NCI-H1436 treated with DMSO at 0.1 percent for 48 hours (cell line): ENCODE measurements at regions not wholly inside any gene's neighbourhood (a gene's known extent, or its start where the extent isn't known, plus 50 kb on each side); places are given as distances from the start of the nearest gene placed in this dataset.

ENCODE experiments used
- DNase-seq: peaks from one replicate; lab custom pipeline; 2025; lab: John Stamatoyannopoulos, UW

- no peak for DNase-seq
Observed at GRCh38 chr1:218772575-218772974, 401.1 kb upstream of the LYPLAL1 start.

- no peak for DNase-seq
Observed at GRCh38 chr1:218775501-218776021, 398.1 kb upstream of the LYPLAL1 start.

GRCh38 chr1:218778257-218779126, 395.2 kb upstream of the LYPLAL1 start:
- DNase-seq, result no peak

GRCh38 chr1:218779341-218780100, 394.2 kb upstream of the LYPLAL1 start:
- DNase-seq, result no peak

- DNase-seq, result no peak
Observed at GRCh38 chr1:218783131-218783530, 390.5 kb upstream of the LYPLAL1 start.

- no peak for DNase-seq
Observed at GRCh38 chr1:218783916-218784315, 389.8 kb upstream of the LYPLAL1 start.

GRCh38 chr1:218785928-218786327, 387.8 kb upstream of the LYPLAL1 start:
- no peak for DNase-seq

- no peak for DNase-seq
Observed at GRCh38 chr1:218787826-218788225, 385.9 kb upstream of the LYPLAL1 start.

- no peak for DNase-seq
Observed at GRCh38 chr1:218796773-218797172, 376.9 kb upstream of the LYPLAL1 start.

- DNase-seq, result no peak
Observed at GRCh38 chr1:218802799-218803198, 370.9 kb upstream of the LYPLAL1 start.

- DNase-seq, result no peak
Observed at GRCh38 chr1:218803351-218803997, 370.2 kb upstream of the LYPLAL1 start.

- no peak for DNase-seq
Observed at GRCh38 chr1:218804014-218804785, 369.5 kb upstream of the LYPLAL1 start.

GRCh38 chr1:218809061-218809460, 364.6 kb upstream of the LYPLAL1 start:
- DNase-seq, result no peak

- DNase-seq, result no peak
Observed at GRCh38 chr1:218809625-218810024, 364.1 kb upstream of the LYPLAL1 start.

GRCh38 chr1:218810306-218810705, 363.4 kb upstream of the LYPLAL1 start:
- DNase-seq, result no peak

- no peak for DNase-seq
Observed at GRCh38 chr1:218811497-218811896, 362.2 kb upstream of the LYPLAL1 start.

GRCh38 chr1:218812360-218812759, 361.3 kb upstream of the LYPLAL1 start:
- no peak for DNase-seq

GRCh38 chr1:218813237-218813636, 360.4 kb upstream of the LYPLAL1 start:
- DNase-seq, result no peak

GRCh38 chr1:218815076-218815475, 358.6 kb upstream of the LYPLAL1 start:
- no peak for DNase-seq

GRCh38 chr1:218817071-218817470, 356.6 kb upstream of the LYPLAL1 start:
- DNase-seq, result no peak

- DNase-seq, result no peak
Observed at GRCh38 chr1:218817691-218818465, 355.8 kb upstream of the LYPLAL1 start.
